CD14-positive monocyte (primary cell): ENCODE measurements at regions not wholly inside any gene's neighbourhood (a gene's known extent, or its start where the extent isn't known, plus 50 kb on each side); places are given as distances from the start of the nearest gene placed in this dataset.

Experiments
- DNase-seq, 3 donors: peaks; one replicate each; pipeline ENCODE4 v3.0.0-alpha.2; 2011 to 2022
- H2AFZ ChIP-seq: 2 replicates; pipeline ENCODE4 v1.6.0; 2012; ENCODE audit warnings: mild to moderate bottlenecking, low read depth, low read length, inconsistent platforms; ENCODE audit not compliant: insufficient read depth, poor library complexity, severe bottlenecking
- H3K27ac ChIP-seq, 2 donors: 1 replicate in 1 of 2; 2 replicates in 1 of 2; pipeline ENCODE4 v1.5.1; 2012 to 2013; ENCODE audit warnings: low read length in 2 of 2, control low read depth in 1 of 2, inconsistent platforms in 1 of 2, low read depth in 1 of 2, mild to moderate bottlenecking in 1 of 2
- H3K27me3 ChIP-seq, 2 donors: one replicate each; pipeline versions ENCODE4 v1.6.0 to v1.6.1; 2011 to 2013; ENCODE audit warnings: low read length in 2 of 2; ENCODE audit not compliant: control insufficient read depth in 2 of 2, insufficient read depth in 2 of 2
- H3K36me3 ChIP-seq, 2 donors: replicated peaks in 1 of 2; 1 replicate in 1 of 2; 2 replicates in 1 of 2; pipeline versions ENCODE4 v1.5.1 to v1.6.1; 2012 to 2013; ENCODE audit warnings: low read length in 2 of 2, control low read depth in 1 of 2, inconsistent platforms in 1 of 2, mild to moderate bottlenecking in 1 of 2; ENCODE audit not compliant: insufficient read depth in 2 of 2, control insufficient read depth in 1 of 2
- H3K4me1 ChIP-seq, 2 donors: 1 replicate in 1 of 2; 2 replicates in 1 of 2; pipeline versions ENCODE4 v1.5.1 to v1.6.1; 2012 to 2013; ENCODE audit warnings: low read length in 2 of 2, control low read depth in 1 of 2, inconsistent platforms in 1 of 2, mild to moderate bottlenecking in 1 of 2, moderate library complexity in 1 of 2; ENCODE audit not compliant: insufficient read depth in 2 of 2, control insufficient read depth in 1 of 2
- H3K4me2 ChIP-seq: replicated peaks from 2 replicates; pipeline ENCODE3; 2012; ENCODE audit warnings: low read length, moderate library complexity, mild to moderate bottlenecking; ENCODE audit not compliant: poor library complexity, severe bottlenecking; ENCODE audit errors: extremely low read depth
- H3K4me3 ChIP-seq, 3 experiments: fragments of 200-600 bp in 1 of 3; sonication (generic) in 1 of 3; replicated peaks in 1 of 3; 1 replicate in 2 of 3; 2 replicates in 1 of 3; pipeline ENCODE4 v1.5.1; 2011 to 2013; ENCODE audit warnings: low read length in 3 of 3, mild to moderate bottlenecking in 3 of 3, control low read depth in 2 of 3, low read depth in 2 of 3, inconsistent platforms in 1 of 3, moderate library complexity in 1 of 3
- H3K79me2 ChIP-seq: 2 replicates; pipeline ENCODE4 v1.6.0; 2012; ENCODE audit warnings: mild to moderate bottlenecking, control low read depth, inconsistent platforms, low read length, moderate library complexity; ENCODE audit not compliant: insufficient read depth
- H3K9ac ChIP-seq: 2 replicates; pipeline ENCODE4 v1.6.0; 2017; ENCODE audit warnings: low read length, mild to moderate bottlenecking; ENCODE audit not compliant: insufficient read depth, poor library complexity, severe bottlenecking
- H3K9me3 ChIP-seq, 2 donors: replicated peaks in 1 of 2; 1 replicate in 1 of 2; 2 replicates in 1 of 2; pipeline versions ENCODE4 v1.5.1 to v1.6.1; 2012 to 2013; ENCODE audit warnings: low read length in 2 of 2, control low read depth in 1 of 2; ENCODE audit not compliant: control insufficient read depth in 1 of 2, insufficient read depth in 1 of 2
- H4K20me1 ChIP-seq: 2 replicates; pipeline ENCODE4 v1.6.0; 2012; ENCODE audit warnings: mild to moderate bottlenecking, low read length, control low read depth, moderate library complexity; ENCODE audit not compliant: insufficient read depth
- H3K27ac Mint-ChIP-seq, 7 donors: one replicate each; pipeline ENCODE4 v1.8.0; 2020; ENCODE audit warnings: mild to moderate bottlenecking in 7 of 7, mixed read lengths in 7 of 7, moderate library complexity in 6 of 7, inconsistent platforms in 2 of 7
- H3K27me3 Mint-ChIP-seq, 3 donors: one replicate each; pipeline ENCODE4 v1.8.0; 2021 to 2022; ENCODE audit warnings: low read depth in 3 of 3, mild to moderate bottlenecking in 3 of 3, mixed read lengths in 3 of 3, moderate library complexity in 3 of 3, inconsistent platforms in 1 of 3
- H3K36me3 Mint-ChIP-seq, 2 donors: one replicate each; pipeline ENCODE4 v1.8.0; 2020; ENCODE audit warnings: mixed read lengths in 2 of 2, inconsistent platforms in 1 of 2, mild to moderate bottlenecking in 1 of 2
- H3K4me1 Mint-ChIP-seq: one replicate; pipeline ENCODE4 v1.8.0; 2020; ENCODE audit warnings: mild to moderate bottlenecking, mixed read lengths
- H3K4me3 Mint-ChIP-seq, 2 donors: one replicate each; pipeline ENCODE4 v1.8.0; 2020; ENCODE audit warnings: mild to moderate bottlenecking in 2 of 2, mixed read lengths in 2 of 2, moderate library complexity in 1 of 2
- H3K9me3 Mint-ChIP-seq, 7 donors: one replicate each; pipeline ENCODE4 v1.8.0; 2020 to 2022; ENCODE audit warnings: mixed read lengths in 7 of 7, mild to moderate bottlenecking in 6 of 7, moderate library complexity in 6 of 7, inconsistent platforms in 2 of 7
- CTCF ChIP-seq: fragments of 200-600 bp; IDR thresholded peaks from one replicate; pipeline ENCODE4 v1.8.0; 2022; ENCODE audit warnings: antibody characterized with exemption, mild to moderate bottlenecking
- WGBS: methylation state at CpG from one replicate; pipeline ENCODE4 v1.1.5; 2013; ENCODE audit warnings: missing lambda C conversion rate; ENCODE audit not compliant: insufficient coverage; 5-methylcytosine and 5-hydroxymethylcytosine counted together
- intact Hi-C, 2 donors: fragments of 100-400 bp; cut with micrococcal nuclease; formaldehyde crosslinking; loops; one replicate each; pipeline versions ENCODE4 v1.15.0 to v1.15.1; 2023

GRCh38 chr6:2381872-2382661 is 136.7 kb upstream of the GMDS start:
- no peak overlapping the region for H3K9ac ChIP-seq
- 98% methylated on average over 5 of the region's 18 CpGs for WGBS
- H2AFZ ChIP-seq = no peak overlapping the region
- H4K20me1 ChIP-seq = no peaks in the 10 kb centered on the region
- H3K9me3 Mint-ChIP-seq = peaks cover 0 to 4% (median 2%) of the 10 kb centered on the region in 7 donors
- H3K4me2 ChIP-seq = no peak overlapping the region
- no peaks in the 10 kb centered on the region for H3K36me3 ChIP-seq
- no peak overlapping the region for H3K4me3 ChIP-seq
- no peaks in the 10 kb centered on the region for H3K79me2 ChIP-seq
- H3K27me3 ChIP-seq = no peaks in the 10 kb centered on the region
- H3K9me3 ChIP-seq = peaks cover 0 to 2% of the 10 kb centered on the region in 2 donors
- H3K4me3 Mint-ChIP-seq = no peak overlapping the region
- H3K4me1 ChIP-seq = no peaks in the 10 kb centered on the region
- H3K27ac Mint-ChIP-seq = no peak overlapping the region
- intact Hi-C loops = no loop called here
- no peaks in the 10 kb centered on the region for H3K4me1 Mint-ChIP-seq
- no peak overlapping the region for H3K27ac ChIP-seq
- H3K36me3 Mint-ChIP-seq = no peaks in the 10 kb centered on the region
- H3K27me3 Mint-ChIP-seq = peaks cover 0 to 1% (median 1%) of the 10 kb centered on the region in 3 donors
- no peak for DNase-seq
- TF ChIP-seq CTCF = no peak

GRCh38 chr6:2378891-2379652 is 133.7 kb upstream of the GMDS start:
- Mint-ChIP-seq H3K27ac (no peak overlapping the region), H3K9me3 (peaks cover 0 to 8% (median 2%) of the 10 kb centered on the region in 7 donors), H3K27me3 (peaks cover 0 to 1% (median 1%) of the 10 kb centered on the region in 3 donors), H3K4me1 (peaks cover 5% of the 10 kb centered on the region), H3K36me3 (no peaks in the 10 kb centered on the region), H3K4me3 (no peak overlapping the region)
- DNase-seq = no peak
- Histone ChIP-seq H3K27me3 (no peaks in the 10 kb centered on the region), H3K9ac (no peak overlapping the region), H4K20me1 (no peaks in the 10 kb centered on the region), H3K4me3 (no peak overlapping the region), H3K4me2 (no peak overlapping the region), H3K36me3 (no peaks in the 10 kb centered on the region), H3K27ac (no peak overlapping the region), H3K4me1 (no peaks in the 10 kb centered on the region), H3K79me2 (no peaks in the 10 kb centered on the region), H3K9me3 (no peaks in the 10 kb centered on the region), H2AFZ (no peak overlapping the region)
- no CpG with 5 or more reads among the region's 9 CpGs for WGBS
- no peak for TF ChIP-seq CTCF
- intact Hi-C loops = no loop called here
